NCI-H1436 (cell line): ENCODE measurements at regions not wholly inside any gene's neighbourhood (a gene's known extent, or its start where the extent isn't known, plus 50 kb on each side); places are given as distances from the start of the nearest gene placed in this dataset.

ENCODE experiments used
- DNase-seq: peaks from one replicate; lab custom pipeline; 2025; lab: John Stamatoyannopoulos, UW

DNA sequence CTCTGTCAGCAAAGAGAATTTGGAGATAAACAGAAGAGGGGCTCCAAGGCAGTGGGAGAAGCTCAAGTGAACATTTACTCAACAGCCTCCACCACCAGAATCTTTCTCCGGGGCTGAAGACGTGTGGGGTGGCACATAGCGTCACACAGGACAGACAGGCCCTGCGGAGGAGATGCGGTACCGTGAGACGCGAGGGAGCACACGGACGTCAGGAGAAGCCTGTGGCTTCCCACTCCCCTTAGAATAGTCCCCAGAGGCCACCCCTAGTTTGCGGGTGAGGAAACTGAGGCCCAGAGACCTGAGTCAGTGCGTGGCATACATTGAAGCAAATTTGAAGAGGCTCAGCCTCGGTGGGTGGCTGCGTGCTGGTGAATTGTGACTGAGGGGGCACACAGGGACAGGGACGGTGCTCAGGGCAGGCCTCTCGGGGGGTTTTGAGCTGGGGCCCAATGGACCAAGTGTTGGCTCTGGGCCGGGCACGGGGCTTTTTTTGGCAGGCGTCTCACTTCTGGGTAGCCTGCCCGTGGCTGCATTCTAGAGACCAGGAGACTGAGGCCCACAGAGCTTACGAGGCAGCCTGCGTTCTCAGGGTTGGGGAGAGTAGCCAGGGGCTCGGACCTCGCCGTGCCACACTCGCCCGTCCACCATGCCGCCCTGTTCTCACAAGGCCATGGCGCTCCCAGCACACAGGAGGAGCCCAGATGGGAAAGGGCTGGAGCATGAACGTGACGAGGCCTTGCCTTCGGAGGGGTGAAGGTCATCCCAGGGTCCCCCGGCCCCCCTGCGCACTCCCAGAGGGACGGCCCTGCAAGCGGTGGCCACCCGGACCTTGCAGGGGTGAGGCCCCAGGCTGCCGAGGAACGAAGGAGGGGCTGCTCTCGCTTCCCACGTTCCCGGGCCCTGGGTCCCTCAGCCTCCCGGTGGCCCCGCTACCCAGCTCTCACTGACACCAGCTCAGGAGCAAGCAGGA, 220.6 kb downstream of the C9orf50 start:
- DNase-seq: no peak

DNA sequence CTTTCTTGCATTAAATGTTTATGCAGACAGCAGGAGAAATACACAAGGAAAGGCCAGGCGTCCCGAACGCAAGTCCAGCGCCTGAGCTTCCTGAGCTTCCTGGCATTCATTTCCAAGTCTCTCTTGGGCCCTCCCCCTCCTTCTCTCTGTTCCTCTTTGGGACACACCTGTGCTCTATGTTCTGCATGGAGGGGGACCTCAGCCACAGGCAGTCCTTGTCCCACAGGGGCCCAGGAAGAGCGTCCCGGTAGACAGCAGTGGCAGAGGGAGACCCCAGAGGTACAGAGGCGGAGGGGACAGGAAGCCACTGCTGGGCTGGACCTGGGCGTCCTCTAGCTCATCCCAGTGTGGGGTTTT, 221.3 kb downstream of the C9orf50 start:
- DNase-seq: no peak

DNA sequence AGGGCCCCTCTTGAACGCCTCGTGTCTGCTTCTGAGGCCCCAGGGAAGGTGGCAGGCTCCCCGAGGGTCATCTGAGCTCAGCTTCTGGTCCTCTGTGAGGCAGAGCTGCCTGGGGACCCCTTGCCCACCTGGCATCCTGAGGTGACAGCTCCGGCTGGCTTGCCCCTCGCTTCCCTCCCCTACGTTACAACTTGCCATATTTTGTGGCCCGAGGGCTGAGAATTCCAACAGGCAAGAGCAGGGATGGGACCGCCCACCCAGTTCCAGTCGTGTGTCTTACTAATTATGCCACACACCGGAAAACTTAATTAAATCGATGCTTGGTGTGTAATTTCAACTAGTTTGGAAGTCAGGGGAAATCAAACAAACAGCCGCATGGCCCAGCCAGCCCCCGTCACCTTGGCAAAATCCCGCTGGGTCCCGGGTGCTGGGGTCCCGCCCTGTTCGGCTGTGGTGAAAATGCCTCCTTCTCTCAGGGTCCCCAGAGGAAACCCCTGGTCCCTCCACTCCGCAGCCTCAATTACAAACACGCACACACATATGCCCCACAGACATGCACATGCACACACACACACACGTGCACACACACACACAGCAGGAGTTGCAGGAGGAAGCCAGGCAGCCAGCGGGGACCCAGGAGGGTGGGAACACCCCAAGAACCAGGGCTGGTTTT, 221.0 kb upstream of the IER5L start:
- no peak for DNase-seq

DNA sequence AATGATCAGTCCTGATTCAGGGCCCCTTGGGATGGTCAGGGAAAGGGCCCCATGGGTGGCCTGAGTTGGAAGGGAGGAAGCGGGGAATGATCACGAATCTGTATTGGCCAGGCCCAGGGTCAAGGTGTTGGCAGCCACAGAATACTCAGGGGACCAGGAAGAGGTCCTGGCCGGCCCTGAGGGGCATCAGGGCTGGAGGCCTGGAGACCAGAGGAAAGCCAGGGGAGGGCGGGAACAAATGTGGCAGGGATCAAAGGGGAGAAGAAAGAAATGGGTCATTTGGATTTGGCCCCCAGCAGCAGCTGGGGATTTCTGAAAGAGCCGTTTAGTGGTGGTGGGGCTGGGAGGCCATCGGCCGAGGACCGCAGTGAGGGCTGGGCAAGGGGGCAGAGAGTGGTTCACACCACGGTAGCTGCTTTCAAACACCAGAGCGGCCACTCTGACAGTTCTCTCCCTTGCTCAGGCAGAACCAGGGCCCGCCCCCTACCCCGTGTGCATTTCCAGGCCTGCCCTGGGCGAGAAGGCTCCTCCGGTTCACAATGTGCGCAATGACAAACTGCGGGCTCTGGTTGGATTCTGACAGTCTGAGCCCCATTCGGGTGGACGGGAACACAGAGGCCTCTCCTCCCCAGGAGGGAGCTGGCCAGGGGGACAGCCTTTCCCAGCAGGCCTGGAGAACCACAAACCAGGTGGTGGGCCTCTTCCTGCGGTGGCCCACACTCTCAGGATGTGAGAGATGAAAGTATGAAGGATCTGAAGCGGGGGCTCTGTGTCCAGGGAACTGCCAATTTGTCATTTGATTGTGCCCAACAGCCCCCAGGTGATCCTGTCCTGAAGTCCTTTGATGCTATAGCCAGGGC, 220.3 kb upstream of the IER5L start:
- DNase-seq: no peak

DNA sequence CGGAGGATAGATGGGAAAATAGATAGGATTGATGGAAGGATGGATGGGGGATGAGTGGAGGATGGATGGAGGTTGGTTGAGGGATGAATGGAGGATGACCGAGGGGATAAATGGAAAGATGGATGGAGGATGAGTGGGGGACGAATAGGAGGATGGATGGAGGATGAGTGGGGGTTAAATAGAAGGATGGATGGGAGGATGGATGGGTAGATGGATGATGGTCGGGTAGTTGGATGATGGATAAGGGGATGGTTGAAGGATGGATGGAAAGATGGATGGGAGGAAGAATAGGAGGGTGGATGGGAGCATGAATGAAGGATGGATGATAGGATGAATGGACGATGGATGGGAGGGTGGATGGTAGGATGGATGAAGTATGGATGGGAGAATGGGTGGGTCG, 219.3 kb upstream of the IER5L start:
- no peak for DNase-seq

DNA sequence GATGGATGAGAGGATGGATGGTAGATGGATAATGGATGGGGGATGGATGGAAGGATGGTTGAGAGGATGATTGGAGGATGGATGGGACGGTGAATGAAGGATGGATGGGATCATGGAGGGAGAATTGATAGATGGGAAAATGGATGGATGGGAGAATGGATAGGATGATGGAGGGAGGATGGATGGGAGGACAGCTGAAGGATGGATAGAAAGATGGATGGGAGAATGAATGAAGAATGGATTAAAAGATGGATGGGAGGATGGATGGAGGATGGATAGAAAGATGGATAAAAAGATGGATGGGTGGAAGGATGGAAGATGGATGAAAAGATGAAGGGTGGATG, 218.3 kb upstream of the IER5L start:
- no peak for DNase-seq

DNA sequence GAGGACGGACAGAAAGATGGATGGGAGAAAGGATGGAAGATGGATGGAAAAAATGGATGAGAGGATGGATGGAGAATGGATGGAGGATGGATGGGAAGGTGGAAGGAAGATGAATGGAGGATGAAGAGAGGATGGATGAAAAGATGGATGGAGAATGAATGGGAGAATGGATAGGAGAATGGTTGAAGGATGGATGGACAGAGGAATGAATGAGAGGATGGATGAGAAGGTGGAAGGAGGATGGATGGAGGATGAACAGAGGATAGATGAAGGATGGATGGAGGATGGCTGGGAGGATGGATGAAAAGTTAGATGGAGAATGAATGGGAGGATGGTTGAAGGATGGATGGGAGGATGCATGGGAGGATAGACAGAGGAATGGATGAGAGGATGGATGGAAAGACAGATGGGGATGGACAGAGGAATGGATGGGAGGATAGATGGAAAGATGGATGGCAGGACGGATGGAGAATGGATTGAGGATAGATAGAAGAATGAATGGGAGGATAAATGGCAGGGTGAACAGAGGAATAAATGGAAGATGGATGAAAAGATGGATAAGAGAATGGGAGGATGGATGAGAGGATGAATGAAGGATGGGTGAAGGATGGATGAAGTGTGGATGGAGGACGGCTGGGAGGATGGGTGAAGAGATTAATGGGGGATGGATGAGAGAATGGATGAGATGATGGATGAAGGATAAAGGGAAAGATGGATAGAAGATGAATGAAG, 217.7 kb upstream of the IER5L start:
- DNase-seq: no peak

DNA sequence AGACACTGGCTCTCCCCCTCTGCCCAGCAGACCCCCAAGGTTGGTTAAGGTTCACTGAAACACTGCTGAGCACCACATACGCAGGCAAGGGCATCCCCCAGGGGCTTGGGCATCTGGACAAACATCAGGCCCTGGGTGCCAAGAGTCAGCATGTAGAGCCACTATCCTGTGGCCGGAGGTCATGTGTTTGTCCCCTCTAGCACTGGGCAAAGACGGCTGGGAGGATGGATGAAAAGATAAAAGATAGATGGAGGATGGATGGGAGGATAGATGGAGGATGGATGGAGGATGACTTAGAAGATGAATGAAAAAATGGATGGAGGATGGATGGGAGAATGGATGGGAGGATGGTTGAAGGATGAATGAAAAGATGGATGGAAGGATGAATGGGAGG, 216.8 kb upstream of the IER5L start:
- no peak for DNase-seq

DNA sequence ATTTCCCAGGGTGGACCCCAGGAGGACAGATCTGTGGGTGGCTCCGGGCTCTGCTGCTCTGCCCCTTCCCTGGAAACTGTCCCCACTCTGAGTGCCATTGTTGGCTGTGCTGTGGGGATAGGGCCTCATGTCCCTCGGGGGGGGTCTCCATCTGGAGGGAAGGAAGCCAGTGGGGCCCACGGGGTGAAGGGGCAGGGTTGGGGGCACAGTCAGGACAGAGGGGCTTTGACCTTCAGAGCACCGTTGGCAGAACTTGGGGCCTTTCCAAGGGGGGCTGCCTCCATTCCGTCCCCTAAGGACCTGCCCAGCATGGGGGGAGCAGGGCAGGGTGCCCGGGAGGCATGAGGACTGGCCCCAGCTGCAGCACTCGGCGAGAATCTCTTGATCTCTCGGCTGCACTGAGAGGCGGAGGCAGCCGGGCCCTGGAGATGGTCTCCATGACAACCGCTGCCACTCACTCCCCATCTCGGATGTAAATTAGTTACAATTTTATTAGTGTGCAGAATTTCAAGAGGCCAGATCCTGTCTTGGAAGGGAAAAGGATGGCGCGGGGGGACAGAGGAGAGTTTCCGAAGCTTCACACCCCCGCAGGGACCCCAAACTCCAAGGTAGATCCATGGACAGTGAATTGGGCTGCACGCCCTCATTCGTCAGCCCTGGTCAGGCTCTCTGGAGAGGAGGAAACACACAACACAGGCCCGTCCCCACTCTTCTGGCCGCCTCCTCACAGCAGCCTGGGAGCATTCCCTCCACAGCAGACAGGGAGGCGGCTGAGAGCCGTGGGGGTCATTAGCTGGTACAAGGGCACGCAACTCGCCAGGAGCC, 216.2 kb upstream of the IER5L start:
- DNase-seq: peak; percentile 45

DNA sequence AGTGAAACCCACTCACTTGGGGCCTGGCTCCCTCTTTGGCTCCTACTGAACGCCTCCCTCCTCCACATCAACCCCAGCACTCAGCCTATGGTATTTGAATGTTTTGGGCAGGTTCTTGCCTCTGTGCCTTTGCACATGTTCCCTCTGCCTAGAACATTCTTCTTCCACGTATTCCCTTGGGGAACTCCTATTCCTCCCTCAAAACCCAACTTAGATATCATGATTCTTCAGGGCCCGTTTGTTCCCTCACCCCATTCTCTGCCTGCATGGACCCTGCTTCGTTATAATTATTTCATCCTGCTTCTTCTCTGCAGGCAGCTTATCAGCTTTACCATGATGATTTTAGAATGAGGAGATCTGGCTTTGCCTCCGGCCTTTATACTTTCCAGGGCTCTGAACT, 215.0 kb upstream of the IER5L start:
- DNase-seq: no peak

DNA sequence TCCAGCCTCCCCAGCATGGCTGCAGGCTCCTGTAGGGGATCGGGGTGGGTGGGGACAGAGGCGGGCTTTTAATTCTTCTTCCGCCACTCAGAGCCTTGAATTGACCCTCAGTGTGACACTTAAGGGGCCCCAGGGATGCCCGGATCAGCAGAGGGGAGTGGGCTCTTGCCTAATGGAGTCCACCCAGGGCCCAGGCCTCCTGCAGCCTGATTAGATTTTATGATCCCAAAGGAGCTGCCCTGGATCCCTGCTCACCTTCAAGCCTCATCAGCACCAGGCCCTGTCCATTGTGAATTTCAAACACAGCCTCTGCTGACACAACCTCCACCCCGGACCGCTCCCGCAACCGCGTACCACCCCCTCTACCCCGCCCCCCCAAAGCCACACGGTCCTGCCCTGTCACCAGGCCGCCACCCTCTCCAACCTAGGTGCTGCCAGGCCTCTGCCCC, 214.1 kb upstream of the IER5L start:
- DNase-seq: no peak

DNA sequence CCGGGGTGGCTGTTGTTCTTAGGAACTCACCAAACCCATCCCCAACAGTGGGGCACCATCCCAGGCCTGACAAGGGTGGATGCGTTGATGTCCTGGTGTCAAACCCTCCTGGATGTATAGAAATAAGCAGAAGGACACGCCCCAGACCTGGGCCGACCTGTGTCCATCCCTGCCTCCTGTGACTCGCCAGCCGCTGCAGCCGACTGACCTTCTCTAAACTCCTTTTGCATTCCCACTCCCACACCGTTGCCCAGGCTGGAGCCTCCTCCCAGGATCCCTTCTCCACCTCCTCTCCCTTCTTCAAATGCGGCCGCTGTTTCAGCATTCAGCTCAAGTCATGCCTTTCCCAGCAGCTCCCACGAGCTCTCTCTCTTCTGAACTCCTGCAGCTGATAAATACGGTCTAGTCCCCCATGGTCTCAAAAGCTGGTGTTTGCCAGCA, 213.2 kb upstream of the IER5L start:
- DNase-seq: no peak

DNA sequence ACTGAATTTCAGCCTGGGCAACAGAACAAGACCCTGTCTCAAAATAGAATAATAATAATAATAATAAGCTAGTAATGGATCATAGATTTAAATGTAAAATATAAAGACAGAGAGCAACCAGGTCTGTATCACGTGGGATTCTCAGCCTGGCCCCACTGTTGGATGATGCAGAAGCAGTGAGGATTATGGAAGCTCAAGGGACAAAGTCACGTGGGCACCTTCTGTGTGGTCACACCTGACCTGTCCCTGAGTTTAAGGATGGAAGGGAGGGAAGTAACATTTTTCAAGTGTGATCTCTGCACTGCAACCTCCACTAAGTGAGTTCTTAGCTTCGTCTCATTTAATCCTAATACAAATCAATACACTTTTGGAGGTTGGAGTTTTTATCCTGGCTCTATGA, 212.5 kb upstream of the IER5L start:
- DNase-seq: no peak

DNA sequence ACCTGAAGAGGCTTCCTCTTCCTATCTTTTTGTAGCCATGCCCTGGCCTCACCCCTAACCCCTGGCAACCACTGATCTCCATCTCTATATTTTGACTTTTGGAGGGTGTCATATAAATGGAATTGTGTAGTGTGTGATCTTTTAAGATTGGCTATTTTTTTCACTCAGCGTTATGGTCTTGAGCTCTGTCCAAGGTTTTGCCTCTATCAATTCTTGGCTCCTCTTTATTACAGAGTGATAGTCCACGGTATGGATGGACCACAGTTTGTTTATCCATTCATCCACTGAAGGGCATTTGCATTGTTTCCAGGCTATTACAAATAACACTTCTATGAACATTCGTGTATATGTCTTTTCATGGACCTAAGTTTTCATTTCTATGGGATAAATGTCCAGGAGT, 209.8 kb upstream of the IER5L start:
- no peak for DNase-seq

DNA sequence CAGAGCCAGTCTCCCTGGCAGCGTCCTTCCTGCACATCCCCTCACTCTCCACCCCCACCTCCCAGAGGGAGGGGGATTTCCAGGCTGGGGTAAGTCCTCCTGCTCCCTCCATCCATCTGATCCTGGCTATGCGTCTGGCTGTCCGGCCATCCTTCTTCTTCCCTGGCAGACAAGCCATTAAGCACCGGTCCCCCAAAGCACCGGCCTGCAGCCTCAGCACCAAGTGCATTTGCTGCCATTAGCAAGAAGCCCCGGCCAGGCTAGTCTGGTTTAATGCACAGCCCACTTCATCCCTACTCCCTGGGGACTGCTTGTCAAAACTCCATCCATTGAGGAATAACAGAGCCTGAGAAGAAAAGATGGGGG, 208.7 kb upstream of the IER5L start:
- no peak for DNase-seq

DNA sequence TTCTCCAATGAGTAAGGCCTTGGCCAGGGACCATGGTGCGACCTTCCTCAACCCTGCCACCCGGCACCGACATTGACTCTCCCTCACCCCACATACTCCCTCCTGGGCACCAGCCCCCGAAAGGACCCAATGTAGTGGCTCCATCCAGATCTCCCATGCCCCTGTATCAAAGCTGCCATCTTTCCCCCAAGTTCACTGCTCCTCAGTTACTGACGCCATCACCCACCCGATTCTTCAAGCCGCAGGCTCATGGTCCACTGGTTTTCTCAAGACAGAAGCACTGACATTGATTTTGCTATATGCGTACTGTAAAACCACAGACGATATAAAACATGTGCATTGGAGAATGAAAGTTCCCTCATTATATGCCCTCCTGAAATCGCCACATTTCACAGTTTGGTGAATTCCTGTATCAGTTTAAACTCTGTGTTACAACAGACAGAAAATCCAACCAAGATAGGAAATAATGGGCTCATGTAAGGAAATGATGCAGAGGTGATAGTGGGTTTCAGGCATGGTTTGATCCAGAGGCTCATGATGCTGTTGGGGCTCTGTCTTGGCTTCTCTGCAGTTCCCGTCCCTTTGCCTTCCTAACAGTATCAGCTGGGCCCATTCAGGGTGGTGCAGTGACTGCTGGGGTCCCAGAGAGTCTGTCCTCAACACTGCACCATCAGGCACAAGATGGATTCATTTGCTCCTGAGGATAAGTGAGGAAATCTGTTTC, 207.3 kb upstream of the IER5L start:
- no peak for DNase-seq

DNA sequence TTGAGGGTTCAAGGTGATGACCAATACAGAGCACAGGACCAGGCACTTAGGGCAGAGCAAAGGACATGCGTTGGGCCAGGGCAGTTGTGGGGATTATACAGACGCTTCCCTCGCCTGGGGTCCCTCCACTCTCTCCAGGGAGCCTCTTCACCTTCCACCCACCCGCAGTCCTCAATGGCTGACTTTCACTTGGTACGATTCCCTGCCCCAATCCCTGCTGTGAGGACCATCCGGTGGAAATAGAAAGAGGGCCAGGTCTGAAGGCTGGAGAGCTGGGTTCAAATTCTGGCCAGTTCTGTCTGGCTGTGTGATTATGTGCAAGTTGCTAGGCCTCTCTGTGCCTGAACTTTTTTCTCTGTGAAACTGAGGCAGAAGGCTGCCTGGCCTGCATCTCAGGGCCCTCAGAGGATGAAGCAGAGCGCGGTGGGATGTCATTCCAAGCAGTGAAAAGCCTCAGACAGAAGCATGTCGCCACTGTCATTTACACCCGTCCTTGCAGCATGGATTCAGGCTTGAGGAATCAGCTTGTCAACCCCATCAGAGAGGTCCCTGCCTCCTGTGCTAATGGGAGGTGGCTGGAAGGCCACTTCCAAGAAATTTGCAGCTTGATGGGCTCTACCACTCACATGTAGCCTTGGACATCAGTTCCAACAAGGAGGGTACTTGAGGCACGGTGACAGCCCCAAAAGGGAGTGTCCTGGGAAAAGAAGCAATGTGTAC, 206.6 kb upstream of the IER5L start:
- DNase-seq: no peak

DNA sequence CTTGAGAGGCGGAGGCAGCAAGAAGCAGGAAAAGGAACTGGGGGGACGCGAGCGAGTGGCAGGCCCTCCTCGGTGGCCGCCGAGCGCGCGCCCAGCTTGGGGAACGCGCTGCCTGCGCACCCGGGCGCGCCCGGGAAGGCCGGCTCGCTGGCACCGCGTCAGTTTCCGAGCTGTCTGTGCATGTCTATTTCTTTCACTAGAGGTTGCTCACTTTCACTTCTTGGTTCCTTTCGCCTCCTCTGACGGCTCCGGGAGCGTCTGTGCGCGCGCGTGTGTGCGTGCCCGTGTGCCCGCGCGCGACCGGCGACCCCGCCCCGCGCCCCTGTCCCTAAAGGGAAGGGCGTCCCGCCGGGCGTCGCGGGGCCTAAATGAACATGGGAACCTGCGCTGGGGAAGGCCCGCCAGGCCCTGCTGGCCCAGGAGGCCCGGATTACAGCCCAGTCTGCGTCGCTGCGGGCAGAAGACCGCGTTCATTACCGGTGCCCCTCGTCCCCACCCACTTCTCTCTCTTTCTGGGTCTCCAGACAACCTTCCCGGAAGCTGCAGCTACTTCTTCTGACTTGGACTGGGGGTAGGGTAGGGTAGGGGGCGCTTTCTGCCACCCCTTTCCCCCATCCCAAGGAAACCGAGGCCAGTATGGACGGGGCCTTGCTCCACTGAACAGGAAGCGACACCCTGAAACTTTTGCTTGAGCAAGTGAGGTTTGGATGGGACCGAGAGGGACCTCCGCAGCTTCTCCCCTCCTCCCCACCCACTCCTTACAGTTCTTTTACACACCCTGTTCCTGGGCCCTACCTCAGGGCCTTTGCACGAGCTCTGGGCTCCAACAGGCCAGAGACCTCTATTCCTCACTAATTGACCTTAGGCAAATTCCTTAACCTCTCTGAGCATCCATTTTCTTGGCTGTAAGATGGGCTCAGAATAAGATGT, 205.8 kb upstream of the IER5L start:
- DNase-seq: peak; percentile 74
